ENCODE measurements at regions not wholly inside any gene's neighbourhood (a gene's known extent, or its start where the extent isn't known, plus 50 kb on each side); places are given as distances from the start of the nearest gene placed in this dataset.

- TF ChIP-seq CTCF (IDR thresholded peaks at IDR 0.05; ENCODE audit: control extremely low read depth in 1 of 3, insufficient read depth in 1 of 3, low read depth in 1 of 3, low read length in 3 of 3) (no peak), SP2 (IDR thresholded peaks at IDR 0.05; ENCODE audit: low read length) (no peak), SIX5 (IDR thresholded peaks at IDR 0.05; ENCODE audit: low read depth, low read length) (no peak), GTF2F1 (IDR thresholded peaks at IDR 0.05; ENCODE audit: borderline replicate concordance, low read depth, low read length) (no peak)
Observed at GRCh38 chr10:35743351-35743750, 101.3 kb upstream of the FZD8 start (continued).
